ENCODE measurements at regions not wholly inside any gene's neighbourhood (a gene's known extent, or its start where the extent isn't known, plus 50 kb on each side); places are given as distances from the start of the nearest gene placed in this dataset.

- TF ChIP-seq CTCF (conservative IDR thresholded peaks at IDR 0.05; ENCODE audit: low read length) = no peak
- TF ChIP-seq EZH2phosphoT487 (IDR thresholded peaks at IDR 0.05; ENCODE audit: borderline replicate concordance) = no peak
These were observed 197.8 kb upstream of the PRKD1 start for GRCh38 chr14:30125322-30125979.

All from Loucy (cell line).